T-helper 17 cell (primary cell): ENCODE measurements at regions not wholly inside any gene's neighbourhood (a gene's known extent, or its start where the extent isn't known, plus 50 kb on each side); places are given as distances from the start of the nearest gene placed in this dataset.

Source experiments
- ATAC-seq: fragments of 150-1000 bp; cut with Tn5 transposase; 2 replicates; pipeline ENCODE4 v1.10.0; 2021; ENCODE audit warnings: mild to moderate bottlenecking, moderate library complexity
- DNase-seq, 3 donors: peaks; one replicate each; pipeline versions ENCODE4 v3.0.0 to v3.0.0-alpha.2; 2020 to 2021
- H3K9me3 ChIP-seq: one replicate; pipeline ENCODE4 v1.7.0; 2013; ENCODE audit warnings: low read length, mild to moderate bottlenecking; ENCODE audit not compliant: control insufficient read depth, poor library complexity, severe bottlenecking
- H3K27ac Mint-ChIP-seq: one replicate; pipeline ENCODE4 v1.8.0; 2022; ENCODE audit warnings: mild to moderate bottlenecking, moderate library complexity, mixed read lengths
- H3K27me3 Mint-ChIP-seq: one replicate; pipeline ENCODE4 v1.8.0; 2022; ENCODE audit warnings: mixed read lengths
- H3K36me3 Mint-ChIP-seq: one replicate; pipeline ENCODE4 v1.8.0; 2022; ENCODE audit warnings: low read depth, mixed read lengths
- H3K4me1 Mint-ChIP-seq: one replicate; pipeline ENCODE4 v1.8.0; 2022; ENCODE audit warnings: mild to moderate bottlenecking, mixed read lengths
- H3K4me3 Mint-ChIP-seq: one replicate; pipeline ENCODE4 v1.8.0; 2022; ENCODE audit warnings: mild to moderate bottlenecking, moderate library complexity, mixed read lengths

DNA sequence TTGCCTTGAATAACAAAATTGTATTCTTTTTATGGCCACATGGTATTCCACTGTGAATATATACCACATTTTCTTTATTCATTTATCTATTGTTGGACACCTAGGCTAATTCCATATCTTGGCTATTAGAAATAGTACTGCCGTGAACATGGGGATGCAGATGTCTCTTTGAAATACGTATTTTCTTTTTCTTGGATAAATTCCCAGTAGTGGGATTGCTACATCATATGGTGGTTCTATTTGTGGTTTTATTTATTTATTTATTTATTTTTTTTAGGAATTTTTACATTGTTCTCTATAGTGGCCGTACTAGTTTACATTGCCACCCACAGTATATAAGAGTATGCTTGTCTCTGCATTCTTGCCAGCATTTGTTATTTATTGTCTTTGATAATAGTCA is 679.8 kb upstream of the NRXN1 start:
- Mint-ChIP-seq H3K27me3 (no peaks in the 10 kb centered on the region), H3K36me3 (no peaks in the 10 kb centered on the region), H3K4me1 (no peaks in the 10 kb centered on the region), H3K4me3 (no peak overlapping the region), H3K27ac (no peak overlapping the region)
- no peaks in the 10 kb centered on the region for H3K9me3 ChIP-seq
- DNase-seq (no peak), ATAC-seq (no peak)

GRCh38 chr2:51710222-51710621 is 678.3 kb upstream of the NRXN1 start:
- no peaks in the 10 kb centered on the region for H3K9me3 ChIP-seq
- H3K36me3 Mint-ChIP-seq: no peaks in the 10 kb centered on the region
- H3K4me1 Mint-ChIP-seq: no peaks in the 10 kb centered on the region
- ATAC-seq (no peak), DNase-seq (no peak)
- H3K27me3 Mint-ChIP-seq: no peaks in the 10 kb centered on the region
- H3K4me3 Mint-ChIP-seq: no peak overlapping the region
- H3K27ac Mint-ChIP-seq: no peak overlapping the region

- no peak for DNase-seq
- no peaks in the 10 kb centered on the region for H3K27me3 Mint-ChIP-seq
- H3K27ac Mint-ChIP-seq: no peak overlapping the region
- no peaks in the 10 kb centered on the region for H3K36me3 Mint-ChIP-seq
- no peak overlapping the region for H3K4me3 Mint-ChIP-seq
- ATAC-seq: no peak
- no peaks in the 10 kb centered on the region for H3K4me1 Mint-ChIP-seq
- H3K9me3 ChIP-seq: no peaks in the 10 kb centered on the region
Observed at GRCh38 chr2:51707625-51708024, 675.7 kb upstream of the NRXN1 start.

DNA sequence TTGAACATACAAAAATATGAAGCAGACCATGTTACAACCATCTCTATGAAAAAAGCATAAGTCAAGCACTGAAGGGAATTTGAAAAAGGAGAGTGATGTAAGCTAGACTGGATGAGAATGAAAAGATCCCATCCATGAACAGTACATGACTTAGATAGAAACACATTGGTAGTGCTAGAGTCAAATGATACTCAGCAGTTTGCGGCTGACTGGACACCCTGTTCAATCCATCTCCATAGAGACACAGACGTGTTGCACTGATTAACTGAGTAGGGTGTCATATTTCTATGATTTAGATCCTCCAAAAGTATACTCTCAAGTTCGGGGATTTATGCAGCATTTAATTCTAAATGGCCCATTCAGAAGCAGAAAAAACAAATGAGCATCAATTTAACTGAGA is 674.3 kb upstream of the NRXN1 start:
- Mint-ChIP-seq H3K27ac (no peak overlapping the region), H3K4me1 (no peaks in the 10 kb centered on the region), H3K36me3 (no peaks in the 10 kb centered on the region), H3K4me3 (no peak overlapping the region), H3K27me3 (no peaks in the 10 kb centered on the region)
- DNase-seq (no peak), ATAC-seq (no peak)
- no peaks in the 10 kb centered on the region for H3K9me3 ChIP-seq

DNA sequence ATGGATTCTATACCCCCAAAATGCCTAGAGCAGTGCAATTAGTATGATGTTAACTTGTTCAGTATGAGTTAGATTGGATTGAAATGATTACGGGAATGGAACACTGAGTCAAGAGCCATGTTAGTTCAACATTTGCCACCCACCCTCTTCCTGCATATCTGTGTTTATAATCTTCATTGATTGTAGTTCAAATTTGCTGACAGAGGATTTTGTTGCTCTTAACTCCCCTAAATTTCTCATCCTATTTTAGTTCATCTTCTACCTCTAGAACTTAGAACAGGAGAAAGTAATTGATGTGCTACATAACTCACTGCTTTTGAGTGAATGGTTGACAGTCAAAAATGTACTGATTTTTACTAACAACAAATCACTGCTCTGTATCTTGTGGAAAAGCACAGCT is 673.5 kb upstream of the NRXN1 start:
- Mint-ChIP-seq H3K27ac (no peak overlapping the region), H3K36me3 (no peaks in the 10 kb centered on the region), H3K27me3 (no peaks in the 10 kb centered on the region), H3K4me1 (no peaks in the 10 kb centered on the region), H3K4me3 (no peak overlapping the region)
- no peaks in the 10 kb centered on the region for H3K9me3 ChIP-seq
- no peak for DNase-seq
- ATAC-seq: no peak

DNA sequence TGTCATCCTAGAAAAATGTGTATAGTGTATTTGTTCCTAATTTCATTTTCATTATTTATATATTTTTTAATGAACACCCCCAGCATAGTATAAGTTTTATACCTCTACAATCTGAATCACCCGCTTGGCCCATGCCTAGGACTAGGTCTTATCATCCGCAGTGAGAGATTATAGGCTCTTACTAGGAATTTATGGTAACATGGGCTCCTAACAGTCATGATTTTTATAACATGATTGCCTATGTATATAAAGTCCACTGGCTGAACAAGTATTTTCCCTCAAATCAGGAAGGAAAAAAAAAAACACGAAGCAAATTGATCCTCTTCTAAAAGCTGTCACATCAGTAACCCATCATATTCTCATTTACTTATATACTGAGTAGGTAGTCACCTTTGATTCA is 666.1 kb upstream of the NRXN1 start:
- H3K9me3 ChIP-seq: no peaks in the 10 kb centered on the region
- Mint-ChIP-seq H3K4me3 (no peak overlapping the region), H3K36me3 (no peaks in the 10 kb centered on the region), H3K4me1 (no peaks in the 10 kb centered on the region), H3K27ac (no peak overlapping the region), H3K27me3 (no peaks in the 10 kb centered on the region)
- no peak for ATAC-seq
- DNase-seq: no peak

DNA sequence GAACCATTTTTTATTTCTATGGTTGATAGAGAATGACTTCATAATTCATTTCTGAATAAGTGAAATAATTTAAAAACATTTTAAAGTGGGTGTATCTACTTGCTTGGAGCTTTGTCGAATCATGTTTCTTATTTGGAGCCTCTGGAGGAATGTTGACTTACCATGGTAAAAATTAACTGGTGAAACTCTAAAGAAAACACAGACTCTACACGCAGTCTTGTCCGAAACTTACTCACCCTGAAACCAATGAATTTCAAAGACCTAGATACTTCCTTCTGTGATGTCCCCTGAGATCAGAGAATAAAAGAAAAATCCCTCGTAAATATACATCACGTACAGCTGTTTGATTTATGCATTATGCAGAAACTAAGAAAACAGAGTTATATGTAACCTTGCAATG is 665.2 kb upstream of the NRXN1 start:
- Mint-ChIP-seq H3K4me1 (no peaks in the 10 kb centered on the region), H3K36me3 (no peaks in the 10 kb centered on the region), H3K4me3 (no peak overlapping the region), H3K27me3 (no peaks in the 10 kb centered on the region), H3K27ac (no peak overlapping the region)
- ATAC-seq (no peak), DNase-seq (no peak)
- H3K9me3 ChIP-seq: no peaks in the 10 kb centered on the region

DNA sequence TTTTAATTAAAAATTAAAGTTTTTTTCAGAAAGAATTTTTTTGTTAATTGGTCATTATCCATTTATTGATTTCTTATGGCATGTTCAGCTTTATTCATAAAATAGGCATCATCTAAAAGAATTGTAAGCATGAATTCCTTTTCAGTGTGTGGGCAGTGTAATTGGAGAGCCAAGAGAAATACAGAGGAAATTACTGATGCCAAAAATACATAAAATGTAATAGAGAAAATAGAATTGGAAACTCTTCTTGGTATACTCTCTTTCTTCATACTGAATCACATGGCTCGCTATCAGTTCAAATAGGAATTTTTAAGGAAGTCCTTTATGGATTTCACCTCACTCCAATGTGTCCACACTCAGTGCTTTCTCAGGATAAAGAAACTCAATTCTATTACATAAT is 663.6 kb upstream of the NRXN1 start:
- no peak for DNase-seq
- Mint-ChIP-seq H3K4me3 (no peak overlapping the region), H3K27ac (no peak overlapping the region), H3K36me3 (no peaks in the 10 kb centered on the region), H3K4me1 (no peaks in the 10 kb centered on the region), H3K27me3 (no peaks in the 10 kb centered on the region)
- no peaks in the 10 kb centered on the region for H3K9me3 ChIP-seq
- no peak for ATAC-seq

DNA sequence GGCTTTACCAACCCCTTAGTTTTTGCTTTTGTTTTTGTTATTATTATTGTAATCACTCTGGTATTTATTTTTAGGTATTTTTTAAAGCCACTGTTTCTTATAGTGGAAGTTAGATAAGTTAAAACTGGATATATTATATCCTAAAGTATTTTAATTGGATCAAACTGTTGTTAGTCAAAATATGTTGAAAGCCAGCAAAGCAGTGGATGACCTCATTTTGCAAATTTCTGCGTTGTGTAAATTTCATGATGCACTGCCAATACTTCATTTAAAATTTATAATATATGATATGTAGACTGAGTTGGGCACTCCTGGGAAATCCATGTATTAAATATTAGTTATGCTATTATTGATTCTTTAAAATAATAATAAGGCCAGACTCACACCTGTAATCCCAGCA is 661.7 kb upstream of the NRXN1 start:
- Mint-ChIP-seq H3K4me1 (no peaks in the 10 kb centered on the region), H3K36me3 (no peaks in the 10 kb centered on the region), H3K27ac (no peak overlapping the region), H3K27me3 (no peaks in the 10 kb centered on the region), H3K4me3 (no peak overlapping the region)
- H3K9me3 ChIP-seq: no peaks in the 10 kb centered on the region
- no peak for DNase-seq
- ATAC-seq: no peak

GRCh38 chr2:51681854-51682253 is 649.9 kb upstream of the NRXN1 start:
- H3K4me1 Mint-ChIP-seq: no peaks in the 10 kb centered on the region
- no peaks in the 10 kb centered on the region for H3K36me3 Mint-ChIP-seq
- no peaks in the 10 kb centered on the region for H3K9me3 ChIP-seq
- ATAC-seq (no peak), DNase-seq (no peak)
- H3K27me3 Mint-ChIP-seq: no peaks in the 10 kb centered on the region
- H3K27ac Mint-ChIP-seq: no peak overlapping the region
- no peak overlapping the region for H3K4me3 Mint-ChIP-seq

DNA sequence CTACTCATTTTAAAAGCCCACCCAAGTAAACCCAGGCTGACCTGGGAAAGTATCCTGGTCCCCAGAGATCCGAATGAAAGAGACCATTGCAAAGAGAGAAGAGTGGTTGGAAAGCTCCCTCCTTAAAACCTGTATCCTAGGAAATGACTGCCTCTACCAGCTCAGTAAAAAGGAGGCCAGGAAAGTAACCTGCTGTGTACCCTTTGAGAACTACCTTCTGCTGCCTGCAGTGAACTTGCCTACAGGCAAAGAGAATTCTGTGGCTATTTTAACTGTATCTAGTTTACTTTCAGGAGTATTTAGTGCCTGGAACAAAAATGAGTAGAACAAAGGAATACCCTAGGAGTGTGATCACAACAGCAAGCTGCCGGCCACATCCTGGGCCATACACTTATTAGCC is 641.7 kb upstream of the NRXN1 start:
- H3K27ac Mint-ChIP-seq: no peak overlapping the region

DNA sequence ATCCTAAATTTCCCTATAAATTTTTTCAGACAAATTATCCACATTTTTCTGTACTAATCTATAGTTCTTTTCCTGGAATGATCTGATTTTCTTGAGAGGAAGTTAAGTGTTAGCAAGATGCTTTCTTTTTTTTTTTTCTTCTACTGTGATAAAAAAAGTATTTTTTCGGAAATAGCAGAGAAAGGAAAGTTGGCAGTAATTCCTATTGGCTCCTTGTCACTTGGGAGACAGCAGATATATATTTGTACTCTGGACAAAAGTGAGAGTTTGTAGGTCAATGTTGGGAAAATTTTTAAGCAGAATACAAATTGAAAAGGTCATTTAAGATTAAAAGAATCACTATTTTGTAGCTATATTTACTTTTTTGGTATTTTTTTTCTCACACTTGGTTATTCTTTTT is 635.7 kb upstream of the NRXN1 start:
- ATAC-seq (no peak), DNase-seq (no peak)
- H3K4me3 Mint-ChIP-seq: no peak overlapping the region
- no peaks in the 10 kb centered on the region for H3K27me3 Mint-ChIP-seq
- no peaks in the 10 kb centered on the region for H3K9me3 ChIP-seq
- H3K4me1 Mint-ChIP-seq: no peaks in the 10 kb centered on the region
- H3K27ac Mint-ChIP-seq: no peak overlapping the region
- H3K36me3 Mint-ChIP-seq: no peaks in the 10 kb centered on the region

More for the DNA sequence above, 641.7 kb upstream of the NRXN1 start:
- peaks cover 4% of the 10 kb centered on the region for H3K9me3 ChIP-seq
- H3K36me3 Mint-ChIP-seq: no peaks in the 10 kb centered on the region
- no peak for DNase-seq
- no peaks in the 10 kb centered on the region for H3K27me3 Mint-ChIP-seq
- ATAC-seq: no peak
- no peaks in the 10 kb centered on the region for H3K4me1 Mint-ChIP-seq
- H3K4me3 Mint-ChIP-seq: no peak overlapping the region

DNA sequence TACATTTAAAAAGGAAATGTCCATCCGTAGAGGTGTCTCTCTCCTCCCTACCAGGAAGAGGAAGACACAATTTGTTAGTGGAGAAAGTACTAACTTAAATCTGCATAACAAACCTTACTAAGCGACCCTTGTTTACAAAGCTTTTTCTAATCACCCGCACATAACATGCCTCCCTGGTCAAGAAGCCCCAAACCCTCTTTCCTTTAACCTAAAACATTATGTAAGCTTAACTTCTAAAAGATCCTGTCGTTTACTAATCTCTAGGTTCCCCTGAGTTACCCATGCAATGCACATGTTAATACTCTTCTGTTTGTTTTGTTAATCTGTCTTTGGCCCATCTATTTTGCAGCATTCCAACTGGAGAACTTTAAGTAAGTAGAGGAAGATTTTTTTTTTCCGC is 630.3 kb upstream of the NRXN1 start:
- H3K27me3 Mint-ChIP-seq: no peaks in the 10 kb centered on the region
- H3K27ac Mint-ChIP-seq: no peak overlapping the region
- no peaks in the 10 kb centered on the region for H3K9me3 ChIP-seq
- H3K4me1 Mint-ChIP-seq: no peaks in the 10 kb centered on the region
- no peaks in the 10 kb centered on the region for H3K36me3 Mint-ChIP-seq
- no peak for DNase-seq
- no peak for ATAC-seq
- H3K4me3 Mint-ChIP-seq: no peak overlapping the region

DNA sequence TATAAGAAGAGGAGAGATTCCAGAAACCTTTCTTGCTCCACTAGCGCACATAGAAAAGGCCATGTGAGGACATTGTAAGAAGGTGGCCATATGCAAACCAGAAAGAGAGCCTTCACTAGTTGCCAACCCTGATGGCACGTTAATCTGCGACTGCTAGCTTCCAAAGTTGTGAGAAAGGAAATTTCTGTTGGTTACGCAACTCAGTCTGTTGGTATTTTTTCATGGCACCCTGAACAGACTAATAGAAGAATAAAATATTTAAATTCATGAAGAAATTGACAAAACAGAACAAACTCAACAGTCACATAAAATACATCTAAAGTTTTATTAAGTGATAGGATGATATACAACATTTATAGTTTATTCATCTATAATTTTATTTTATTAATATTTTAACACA is 625.9 kb upstream of the NRXN1 start:
- DNase-seq: no peak
- no peaks in the 10 kb centered on the region for H3K36me3 Mint-ChIP-seq
- H3K4me1 Mint-ChIP-seq: no peaks in the 10 kb centered on the region
- H3K27me3 Mint-ChIP-seq: no peaks in the 10 kb centered on the region
- H3K4me3 Mint-ChIP-seq: no peak overlapping the region
- H3K27ac Mint-ChIP-seq: no peak overlapping the region
- ATAC-seq: no peak
- no peaks in the 10 kb centered on the region for H3K9me3 ChIP-seq

- H3K36me3 Mint-ChIP-seq: no peaks in the 10 kb centered on the region
- no peaks in the 10 kb centered on the region for H3K27me3 Mint-ChIP-seq
- no peaks in the 10 kb centered on the region for H3K9me3 ChIP-seq
- DNase-seq: no peak
- H3K4me3 Mint-ChIP-seq: no peak overlapping the region
- no peak overlapping the region for H3K27ac Mint-ChIP-seq
- no peak for ATAC-seq
- H3K4me1 Mint-ChIP-seq: no peaks in the 10 kb centered on the region
Observed at GRCh38 chr2:51650769-51651168, 618.8 kb upstream of the NRXN1 start.
